Activated CD4-positive, alpha-beta memory T cell treated with anti-CD3 and anti-CD28 coated beads for 36 hours (primary cell): ENCODE measurements at regions not wholly inside any gene's neighbourhood (a gene's known extent, or its start where the extent isn't known, plus 50 kb on each side); places are given as distances from the start of the nearest gene placed in this dataset.

Experiments
- CTCF ChIA-PET: fragments of 350-600 bp; sonication (Branson Sonifier 250); formaldehyde crosslinking; loops from one replicate; lab custom pipeline; 2021; ENCODE audit warnings: antibody characterized with exemption, inconsistent platforms; lab: Charles Lee
- POLR2A ChIA-PET: fragments of 350-600 bp; sonication (Branson Sonifier 250); formaldehyde crosslinking; loops from one replicate; lab custom pipeline; 2021; ENCODE audit warnings: antibody characterized with exemption; lab: Charles Lee
- DNase-seq: peaks from one replicate; pipeline ENCODE4 v3.0.0-alpha.2; 2020
- H3K27ac Mint-ChIP-seq: one replicate; pipeline ENCODE4 v1.8.0; 2021; ENCODE audit warnings: mixed read lengths
- H3K27me3 Mint-ChIP-seq: one replicate; pipeline ENCODE4 v1.8.0; 2021; ENCODE audit warnings: mixed read lengths
- H3K36me3 Mint-ChIP-seq: one replicate; pipeline ENCODE4 v1.8.0; 2021; ENCODE audit warnings: mixed read lengths
- H3K4me1 Mint-ChIP-seq: one replicate; pipeline ENCODE4 v1.8.0; 2021; ENCODE audit warnings: low read depth, mixed read lengths
- H3K4me3 Mint-ChIP-seq: one replicate; pipeline ENCODE4 v1.8.0; 2021; ENCODE audit warnings: mild to moderate bottlenecking, mixed read lengths
- H3K9me3 Mint-ChIP-seq: one replicate; pipeline ENCODE4 v1.8.0; 2021; ENCODE audit warnings: mixed read lengths
- intact Hi-C: fragments of 100-400 bp; cut with micrococcal nuclease; formaldehyde crosslinking; loops from one replicate; pipeline ENCODE4 v1.15.1; 2023

DNA sequence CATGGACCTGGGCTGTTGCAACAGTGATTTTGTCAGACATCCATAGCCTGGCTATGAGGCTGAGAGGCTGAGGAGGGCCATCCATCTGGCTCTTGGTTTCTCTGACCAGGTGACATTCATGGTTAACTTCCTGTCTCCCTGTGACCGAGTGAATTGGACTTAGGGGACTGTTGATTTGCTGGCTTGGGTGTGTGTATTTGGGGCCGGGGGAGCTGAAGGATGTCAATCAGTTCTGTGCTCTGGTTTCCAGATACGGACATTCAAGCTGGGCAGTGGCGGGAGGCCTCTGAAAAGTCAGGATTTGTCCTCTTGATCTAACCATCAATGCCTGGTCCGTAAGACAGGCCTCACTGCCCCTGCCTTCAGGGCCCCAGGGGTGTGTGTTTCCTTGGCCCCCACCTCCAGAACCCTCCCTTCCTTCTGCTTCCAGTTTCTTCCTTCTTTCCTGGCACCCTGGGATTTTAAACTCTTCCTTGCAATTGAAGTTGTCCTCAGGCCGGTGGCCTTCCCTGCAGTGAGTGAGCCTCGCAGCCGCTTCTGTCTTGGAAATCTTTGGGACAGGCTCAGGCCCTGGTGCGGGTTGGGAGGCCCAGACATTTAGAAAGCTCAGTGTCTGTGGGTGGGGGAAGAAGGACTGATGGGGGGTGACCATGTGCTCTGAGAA, 54.7 kb upstream of the HAAO start:
- H3K27ac Mint-ChIP-seq = no peak overlapping the region
- H3K4me1 Mint-ChIP-seq = no peaks in the 10 kb centered on the region
- ChIA-PET CTCF (interaction anchor here (1.0 to 4.6 kb wide), 2 partner anchors 12 to 18 kb away, joined by 3 to 23 read pairs; no protein-coding TSS in a partner anchor), POLR2A (no interaction called here)
- no peaks in the 10 kb centered on the region for H3K9me3 Mint-ChIP-seq
- no peak overlapping the region for H3K4me3 Mint-ChIP-seq
- H3K36me3 Mint-ChIP-seq = no peaks in the 10 kb centered on the region
- no peaks in the 10 kb centered on the region for H3K27me3 Mint-ChIP-seq
- no peak for DNase-seq
- intact Hi-C loops = no loop called here

DNA sequence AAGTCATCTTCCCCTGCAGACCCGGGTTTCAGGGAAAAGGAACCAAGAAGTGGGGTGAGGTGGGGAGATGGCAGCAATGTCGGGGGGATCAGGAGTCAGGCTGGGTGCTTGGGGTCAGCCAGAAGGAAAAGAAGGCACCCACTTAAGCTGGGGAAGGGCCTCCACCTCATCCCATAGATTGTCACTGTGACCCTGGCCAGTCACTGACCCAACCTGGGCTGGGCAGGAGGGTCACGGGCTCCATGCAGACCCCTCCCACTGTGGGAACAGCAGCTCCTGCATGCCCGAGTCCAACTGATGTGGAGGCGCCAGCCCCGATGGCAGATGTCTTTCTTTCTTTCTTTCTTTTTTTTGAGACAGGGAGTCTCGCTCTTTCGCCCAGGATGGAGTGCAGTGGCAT, 53.6 kb upstream of the HAAO start:
- DNase-seq = no peak
- no peaks in the 10 kb centered on the region for H3K9me3 Mint-ChIP-seq
- no peaks in the 10 kb centered on the region for H3K36me3 Mint-ChIP-seq
- H3K4me1 Mint-ChIP-seq = no peaks in the 10 kb centered on the region
- no peak overlapping the region for H3K27ac Mint-ChIP-seq
- POLR2A ChIA-PET = no interaction called here
- no peaks in the 10 kb centered on the region for H3K27me3 Mint-ChIP-seq
- no peak overlapping the region for H3K4me3 Mint-ChIP-seq
- intact Hi-C loops = no loop called here
- CTCF ChIA-PET = no interaction called here

DNA sequence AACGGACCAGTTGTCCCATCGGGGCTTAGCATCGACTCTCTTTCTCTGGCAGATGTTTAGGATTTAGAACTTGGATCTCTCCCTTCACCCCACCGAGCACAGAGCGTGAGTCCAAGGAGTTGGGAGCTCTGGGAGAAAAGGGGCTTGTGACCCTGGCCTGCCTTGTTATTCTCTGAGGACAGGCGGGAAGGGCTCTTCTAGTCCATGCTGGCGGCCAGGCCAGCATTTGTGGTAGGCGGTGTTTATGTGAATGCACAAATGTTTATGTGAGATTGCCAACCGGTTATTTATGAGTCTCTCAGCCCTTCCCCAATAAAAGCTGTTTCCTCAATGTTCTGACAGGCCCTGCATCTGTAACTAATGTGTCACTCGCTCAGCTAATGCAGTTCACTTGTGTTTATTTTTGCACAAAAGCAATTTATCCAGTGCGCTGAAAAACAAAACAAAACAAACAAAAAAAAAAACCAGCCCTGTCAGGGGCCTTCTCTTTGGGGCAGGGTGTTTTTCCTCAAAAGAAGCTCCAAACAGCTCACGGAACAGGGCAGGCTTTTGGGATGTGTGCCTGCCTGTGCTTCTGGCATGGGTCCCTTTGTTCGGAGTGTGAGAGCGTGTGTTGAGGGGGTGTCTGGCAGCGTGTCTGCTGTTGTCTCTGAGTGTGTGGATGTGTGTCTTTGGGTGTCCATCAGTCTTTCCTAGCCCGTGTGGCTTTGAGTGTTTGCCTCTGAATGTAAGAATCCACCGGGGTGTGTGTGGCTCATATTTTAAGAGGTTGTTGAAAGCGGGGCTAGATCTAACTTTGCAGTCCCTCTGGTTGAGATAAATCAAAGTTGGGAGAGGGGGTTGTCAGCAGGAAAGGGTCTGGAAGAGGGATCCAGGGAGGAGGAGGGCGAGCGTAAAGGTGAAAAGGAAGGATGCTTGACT, 52.8 kb upstream of the HAAO start:
- H3K27me3 Mint-ChIP-seq = no peaks in the 10 kb centered on the region
- H3K27ac Mint-ChIP-seq = no peak overlapping the region
- no peaks in the 10 kb centered on the region for H3K9me3 Mint-ChIP-seq
- no peak for DNase-seq
- intact Hi-C loops = no loop called here
- ChIA-PET POLR2A (no interaction called here), CTCF (no interaction called here)
- no peak overlapping the region for H3K4me3 Mint-ChIP-seq
- H3K36me3 Mint-ChIP-seq = no peaks in the 10 kb centered on the region
- no peaks in the 10 kb centered on the region for H3K4me1 Mint-ChIP-seq

DNA sequence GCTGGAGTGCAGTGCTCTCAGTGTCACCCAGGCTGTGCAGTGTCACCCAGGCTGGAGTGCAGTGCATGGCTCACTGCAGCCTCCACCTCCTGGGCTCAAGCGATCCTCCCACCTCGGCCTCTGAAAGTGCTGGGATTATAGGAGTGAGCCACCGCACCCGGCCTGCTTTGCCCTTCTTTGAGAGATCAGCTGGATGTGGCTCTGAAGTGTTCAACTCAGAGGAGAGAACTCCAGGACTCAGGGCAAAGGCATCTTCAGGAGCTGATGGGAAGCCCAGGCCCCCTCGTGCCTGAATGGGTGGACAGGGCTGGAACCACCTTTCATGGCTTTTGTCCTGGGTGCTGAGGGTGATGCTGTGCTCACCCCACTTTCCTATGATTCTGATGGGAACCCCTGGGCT, 52.0 kb upstream of the HAAO start:
- H3K9me3 Mint-ChIP-seq = no peaks in the 10 kb centered on the region
- no peak overlapping the region for H3K4me3 Mint-ChIP-seq
- no peak for DNase-seq
- H3K27ac Mint-ChIP-seq = no peak overlapping the region
- no peaks in the 10 kb centered on the region for H3K27me3 Mint-ChIP-seq
- POLR2A ChIA-PET = no interaction called here
- no peaks in the 10 kb centered on the region for H3K36me3 Mint-ChIP-seq
- no peaks in the 10 kb centered on the region for H3K4me1 Mint-ChIP-seq
- intact Hi-C loops = no loop called here
- CTCF ChIA-PET = no interaction called here

DNA sequence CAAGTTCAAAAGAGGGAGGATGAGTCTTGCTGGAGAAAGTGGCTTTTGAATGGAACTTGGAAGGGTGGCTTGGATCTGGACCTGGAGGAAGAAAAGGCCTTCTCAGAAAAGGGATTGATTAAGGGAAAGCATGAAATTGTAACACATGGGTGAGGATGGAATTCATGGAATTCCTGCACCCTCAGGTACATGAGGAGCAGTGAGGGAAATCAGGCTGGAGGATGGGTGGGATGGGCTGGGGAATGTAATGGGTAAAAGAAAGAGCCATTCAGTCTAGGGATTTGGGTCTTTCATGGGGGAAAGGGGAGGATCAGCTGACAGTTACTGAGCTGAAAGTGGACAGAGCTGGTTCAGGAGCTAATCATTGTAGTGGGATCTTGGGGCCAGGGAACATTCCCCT, 51.2 kb upstream of the HAAO start:
- ChIA-PET POLR2A (no interaction called here), CTCF (no interaction called here)
- Mint-ChIP-seq H3K27ac (no peak overlapping the region), H3K4me3 (no peak overlapping the region), H3K4me1 (no peaks in the 10 kb centered on the region), H3K9me3 (no peaks in the 10 kb centered on the region), H3K27me3 (no peaks in the 10 kb centered on the region), H3K36me3 (no peaks in the 10 kb centered on the region)
- no peak for DNase-seq
- intact Hi-C loops = no loop called here

DNA sequence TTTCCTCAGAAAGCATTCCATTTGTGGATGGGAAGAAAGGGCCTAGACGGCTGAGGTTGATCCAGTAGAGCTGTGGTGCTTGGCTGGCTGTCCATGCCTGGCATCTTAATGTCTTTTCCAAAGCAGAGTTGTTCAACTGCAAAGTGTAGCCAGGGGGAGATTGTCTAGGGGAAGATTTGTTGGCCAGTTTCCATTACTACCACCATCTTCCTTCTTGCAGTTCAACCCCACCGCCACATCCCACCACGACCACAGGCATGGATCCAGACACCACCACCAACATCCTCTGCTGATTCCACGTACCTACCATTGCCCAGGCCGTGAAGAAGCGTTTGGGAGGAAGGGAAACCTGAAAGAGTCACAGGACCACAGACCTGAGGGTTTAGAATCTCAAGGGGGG, 50.7 kb upstream of the HAAO start:
- intact Hi-C loops = no loop called here
- CTCF ChIA-PET = no interaction called here
- no peak overlapping the region for H3K27ac Mint-ChIP-seq

DNA sequence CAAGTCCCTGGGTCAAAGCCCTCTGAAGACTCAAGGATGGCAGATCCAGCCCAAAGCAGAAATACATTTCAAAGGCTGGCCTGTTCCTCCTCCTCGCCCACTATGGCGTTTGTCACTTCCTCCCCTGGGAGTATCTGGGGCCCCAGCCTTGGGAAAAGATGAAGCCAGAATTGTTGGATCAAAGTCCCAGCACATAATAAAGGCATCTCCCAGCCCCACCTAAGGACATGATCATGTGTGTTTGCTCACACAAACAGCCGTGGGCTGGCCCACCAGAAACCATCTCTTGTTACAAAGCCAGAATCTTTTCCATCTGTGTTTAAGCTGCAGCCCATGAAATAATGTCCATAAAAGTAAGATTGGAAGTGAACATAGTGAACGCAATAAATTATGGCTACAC, 50.1 kb upstream of the HAAO start:
- Mint-ChIP-seq H3K27me3 (no peaks in the 10 kb centered on the region), H3K4me3 (no peak overlapping the region), H3K4me1 (no peaks in the 10 kb centered on the region), H3K27ac (no peak overlapping the region), H3K9me3 (no peaks in the 10 kb centered on the region), H3K36me3 (no peaks in the 10 kb centered on the region)
- intact Hi-C loops = no loop called here
- CTCF ChIA-PET = no interaction called here
- POLR2A ChIA-PET = no interaction called here
- DNase-seq = no peak

More for the DNA sequence above, 50.7 kb upstream of the HAAO start:
- no peaks in the 10 kb centered on the region for H3K4me1 Mint-ChIP-seq
- H3K27me3 Mint-ChIP-seq = no peaks in the 10 kb centered on the region
- H3K36me3 Mint-ChIP-seq = no peaks in the 10 kb centered on the region
- no peak overlapping the region for H3K4me3 Mint-ChIP-seq
- H3K9me3 Mint-ChIP-seq = no peaks in the 10 kb centered on the region
- DNase-seq = no peak
- POLR2A ChIA-PET = no interaction called here
